Prostate gland (tissue), 2 donors: ENCODE measurements at regions not wholly inside any gene's neighbourhood (a gene's known extent, or its start where the extent isn't known, plus 50 kb on each side); places are given as distances from the start of the nearest gene placed in this dataset.

Source experiments
- DNase-seq: peaks from one replicate; pipeline ENCODE4 v3.0.0-alpha.2; 2019; ENCODE audit warnings: low spot score
- H3K27ac ChIP-seq, 2 donors: fragments of 200-600 bp; sonication (generic); 2 replicates each; pipeline ENCODE4 v1.5.1; 2017 to 2019
- H3K27me3 ChIP-seq: fragments of 200-600 bp; sonication (generic); replicated peaks from 2 replicates; pipeline ENCODE4 v1.5.1; 2019; ENCODE audit not compliant: insufficient read depth
- H3K36me3 ChIP-seq, 2 donors: fragments of 200-600 bp; sonication (generic); 1 replicate in 1 of 2; 2 replicates in 1 of 2; pipeline versions ENCODE4 v1.5.1 to v1.8.1; 2017 to 2019
- H3K4me1 ChIP-seq: fragments of 200-600 bp; sonication (generic); replicated peaks from 2 replicates; pipeline ENCODE4 v1.5.1; 2019
- H3K4me3 ChIP-seq, 2 donors: fragments of 200-600 bp; sonication (generic); 2 replicates each; pipeline ENCODE4 v1.5.1; 2017 to 2019
- H3K9me3 ChIP-seq: fragments of 200-600 bp; sonication (generic); 2 replicates; pipeline ENCODE4 v1.5.1; 2017
- POLR2A ChIP-seq: fragments of 450-650 bp; IDR thresholded peaks from one replicate; pipeline ENCODE4 v1.6.1; 2016; ENCODE audit warnings: antibody characterized with exemption, mild to moderate bottlenecking
- POLR2AphosphoS5 ChIP-seq: sonication (generic); formaldehyde crosslinking; IDR thresholded peaks from one replicate; pipeline ENCODE4 v1.6.1; 2017; ENCODE audit warnings: antibody characterized with exemption
- WGBS: methylation state at CpG from one replicate; pipeline ENCODE4 v1.1.5; 2018; 5-methylcytosine and 5-hydroxymethylcytosine counted together
- intact Hi-C: fragments of 100-400 bp; cut with DNase I; formaldehyde crosslinking; loops from one replicate; pipeline ENCODE4 v1.14.2; 2022
- TF ChIP-seq, protein P1 (sequence below), 4 experiments: fragments of 200-600 bp in 2 of 4; fragments of 450-650 bp in 2 of 4; sonication (generic) in 2 of 4; IDR thresholded peaks; 1 replicate in 3 of 4; 2 replicates in 1 of 4; pipeline ENCODE4 v1.5.1; 2016 to 2019; ENCODE audit warnings: antibody characterized with exemption in 4 of 4, mild to moderate bottlenecking in 2 of 4, moderate library complexity in 2 of 4

DNA sequence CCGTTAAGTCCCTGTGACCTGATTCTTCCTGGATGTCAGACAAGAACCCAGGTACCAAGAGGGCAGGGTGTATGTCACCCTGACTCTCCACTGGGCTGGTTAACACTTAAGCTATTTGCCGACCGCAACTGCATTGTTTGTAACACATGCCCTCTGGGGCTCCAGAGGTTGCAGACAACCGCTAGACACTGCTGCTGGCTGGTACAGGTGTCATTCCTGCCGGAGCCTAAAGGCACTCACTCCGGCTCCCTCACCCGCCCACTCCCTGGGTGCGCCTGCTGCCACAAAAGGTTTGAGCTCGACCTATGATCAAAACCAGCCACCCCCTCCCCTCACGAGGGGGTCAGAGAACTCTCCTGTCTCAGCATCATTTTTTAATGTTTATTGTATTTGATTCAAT, 208.2 kb downstream of the FAT4 start:
- Histone ChIP-seq H3K36me3 (no peaks in the 10 kb centered on the region), H3K9me3 (no peaks in the 10 kb centered on the region), H3K4me3 (no peak overlapping the region), H3K27ac (no peak overlapping the region), H3K27me3 (no peaks in the 10 kb centered on the region), H3K4me1 (no peaks in the 10 kb centered on the region)
- intact Hi-C loops, result no loop called here
- WGBS, result 63% methylated on average over 10 of the region's 10 CpGs
- TF ChIP-seq POLR2AphosphoS5, result no peak
- TF ChIP-seq POLR2A, result no peak
- TF ChIP-seq, protein P1, sequence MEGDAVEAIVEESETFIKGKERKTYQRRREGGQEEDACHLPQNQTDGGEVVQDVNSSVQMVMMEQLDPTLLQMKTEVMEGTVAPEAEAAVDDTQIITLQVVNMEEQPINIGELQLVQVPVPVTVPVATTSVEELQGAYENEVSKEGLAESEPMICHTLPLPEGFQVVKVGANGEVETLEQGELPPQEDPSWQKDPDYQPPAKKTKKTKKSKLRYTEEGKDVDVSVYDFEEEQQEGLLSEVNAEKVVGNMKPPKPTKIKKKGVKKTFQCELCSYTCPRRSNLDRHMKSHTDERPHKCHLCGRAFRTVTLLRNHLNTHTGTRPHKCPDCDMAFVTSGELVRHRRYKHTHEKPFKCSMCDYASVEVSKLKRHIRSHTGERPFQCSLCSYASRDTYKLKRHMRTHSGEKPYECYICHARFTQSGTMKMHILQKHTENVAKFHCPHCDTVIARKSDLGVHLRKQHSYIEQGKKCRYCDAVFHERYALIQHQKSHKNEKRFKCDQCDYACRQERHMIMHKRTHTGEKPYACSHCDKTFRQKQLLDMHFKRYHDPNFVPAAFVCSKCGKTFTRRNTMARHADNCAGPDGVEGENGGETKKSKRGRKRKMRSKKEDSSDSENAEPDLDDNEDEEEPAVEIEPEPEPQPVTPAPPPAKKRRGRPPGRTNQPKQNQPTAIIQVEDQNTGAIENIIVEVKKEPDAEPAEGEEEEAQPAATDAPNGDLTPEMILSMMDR (IDR thresholded peaks at IDR 0.05), result no peak
- no peak for DNase-seq

DNA sequence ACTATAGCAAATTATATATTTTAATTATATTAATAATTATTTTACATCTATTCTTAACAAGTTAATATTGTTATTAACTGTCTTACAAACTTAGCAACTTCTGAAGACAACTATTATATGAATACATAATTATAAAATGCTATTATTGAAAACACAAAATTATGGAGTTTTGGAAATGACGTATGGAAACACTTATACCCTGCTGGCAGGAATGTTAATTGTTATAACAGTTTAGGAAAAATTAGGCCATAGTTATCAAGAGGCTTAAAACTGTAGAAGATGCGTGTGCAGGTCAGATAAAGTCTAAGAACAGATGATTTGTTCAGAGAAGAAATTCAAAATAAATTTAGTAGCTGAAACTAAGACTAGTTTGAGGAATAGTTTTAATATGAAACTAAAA, 211.7 kb downstream of the FAT4 start:
- intact Hi-C loops, result no loop called here
- no peak overlapping the region for H3K4me3 ChIP-seq
- no peak for TF ChIP-seq POLR2A
- TF ChIP-seq, protein P1 (IDR thresholded peaks at IDR 0.05), result no peak
- TF ChIP-seq POLR2AphosphoS5, result no peak
- no peaks in the 10 kb centered on the region for H3K27me3 ChIP-seq
- H3K9me3 ChIP-seq, result no peaks in the 10 kb centered on the region
- WGBS, result 89% methylated on average over 2 of the region's 2 CpGs
- no peaks in the 10 kb centered on the region for H3K36me3 ChIP-seq
- no peak overlapping the region for H3K27ac ChIP-seq
- no peak for DNase-seq
- H3K4me1 ChIP-seq, result no peaks in the 10 kb centered on the region

DNA sequence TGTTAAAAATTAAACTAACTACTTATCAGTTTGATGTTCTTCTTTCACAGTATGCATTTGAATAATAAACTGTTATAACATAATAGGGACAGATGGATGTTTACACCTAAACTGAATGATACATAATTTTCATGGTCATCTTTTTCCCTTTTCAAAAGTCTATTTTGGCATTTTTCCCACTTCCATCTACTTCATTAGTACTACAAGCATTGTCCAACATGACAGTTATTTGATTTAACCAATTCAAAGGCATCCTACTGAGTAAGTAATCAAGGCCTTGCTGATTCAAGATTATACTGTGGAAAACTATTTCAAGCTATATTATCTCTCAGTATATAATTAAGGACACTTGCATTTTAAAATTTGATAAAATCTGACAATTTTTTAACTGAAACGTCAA, 212.9 kb downstream of the FAT4 start:
- H3K4me3 ChIP-seq, result no peak overlapping the region
- H3K27me3 ChIP-seq, result no peaks in the 10 kb centered on the region
- no peaks in the 10 kb centered on the region for H3K4me1 ChIP-seq
- H3K9me3 ChIP-seq, result no peaks in the 10 kb centered on the region
- TF ChIP-seq POLR2AphosphoS5 (no peak), POLR2A (no peak)
- TF ChIP-seq, protein P1 (IDR thresholded peaks at IDR 0.05), result no peak
- DNase-seq, result no peak
- intact Hi-C loops, result no loop called here
- H3K36me3 ChIP-seq, result no peaks in the 10 kb centered on the region
- WGBS, result 64% methylated on average over 1 of the region's 1 CpG
- H3K27ac ChIP-seq, result no peak overlapping the region

DNA sequence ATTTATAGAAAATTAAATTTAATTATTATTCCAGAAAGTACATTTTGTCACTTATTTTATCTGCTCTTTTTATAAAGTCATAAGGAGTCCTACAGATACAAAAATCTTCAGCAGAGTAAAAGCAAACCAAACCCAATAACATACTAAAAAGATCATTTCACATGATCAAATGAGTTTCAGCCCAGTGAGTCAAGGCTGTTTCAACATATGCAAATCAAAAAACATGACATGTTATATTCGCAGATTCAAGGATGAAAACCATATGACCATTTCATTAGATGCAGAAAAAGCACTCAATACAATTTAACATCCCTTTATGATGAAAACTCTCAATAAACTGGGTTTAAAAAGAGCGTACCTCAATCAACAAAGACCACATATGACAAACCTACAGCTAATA, 214.3 kb downstream of the FAT4 start:
- Histone ChIP-seq H3K27me3 (no peaks in the 10 kb centered on the region), H3K4me1 (no peaks in the 10 kb centered on the region), H3K36me3 (no peaks in the 10 kb centered on the region), H3K27ac (no peak overlapping the region), H3K9me3 (no peaks in the 10 kb centered on the region), H3K4me3 (no peak overlapping the region)
- no peak for DNase-seq
- intact Hi-C loops, result no loop called here
- 92% methylated on average over 2 of the region's 2 CpGs for WGBS
- TF ChIP-seq, protein P1 (IDR thresholded peaks at IDR 0.05), result no peak
- TF ChIP-seq POLR2AphosphoS5 (no peak), POLR2A (no peak)

DNA sequence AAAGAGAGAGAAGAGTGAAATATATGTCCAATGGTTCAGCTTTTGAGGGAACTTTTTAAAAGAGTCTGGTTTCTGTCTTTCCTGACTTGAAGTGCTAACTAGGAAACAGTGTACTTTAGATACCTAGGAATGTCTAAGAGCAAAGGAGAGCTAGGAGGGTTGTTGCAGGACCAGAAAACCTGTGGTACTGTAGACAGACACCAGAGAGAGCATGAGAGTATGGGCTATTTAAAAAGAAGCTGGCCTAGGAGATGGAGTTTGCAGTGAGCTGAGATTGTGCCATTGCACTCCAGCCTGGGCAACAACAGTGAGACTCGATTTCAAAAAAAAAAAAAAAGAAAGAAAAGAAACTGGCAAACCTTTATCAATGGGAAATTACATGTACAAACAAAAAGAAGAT, 223.9 kb downstream of the FAT4 start:
- 42% methylated on average over 1 of the region's 1 CpG for WGBS

More for the DNA sequence above, 223.9 kb downstream of the FAT4 start:
- Histone ChIP-seq H3K27ac (no peak overlapping the region), H3K4me3 (no peak overlapping the region), H3K36me3 (no peaks in the 10 kb centered on the region), H3K9me3 (no peaks in the 10 kb centered on the region), H3K4me1 (no peaks in the 10 kb centered on the region), H3K27me3 (no peaks in the 10 kb centered on the region)
- TF ChIP-seq POLR2A (no peak), POLR2AphosphoS5 (no peak)
- TF ChIP-seq, protein P1 (IDR thresholded peaks at IDR 0.05), result no peak
- intact Hi-C loops, result no loop called here
- DNase-seq, result no peak
